LNCaP clone FGC (cell line): ENCODE measurements at regions not wholly inside any gene's neighbourhood (a gene's known extent, or its start where the extent isn't known, plus 50 kb on each side); places are given as distances from the start of the nearest gene placed in this dataset.
A peak's percentile ranks its signal among the peaks of the same experiment; 100 is the strongest.

Experiments
- DNase-seq: peaks from one replicate; pipeline ENCODE4 v3.0.0-alpha.2; 2011; ENCODE audit warnings: low read depth
- H3K4me3 ChIP-seq: 2 replicates; pipeline ENCODE4 v1.5.1; 2011; ENCODE audit warnings: mild to moderate bottlenecking, low read depth, low read length, control low read depth
- TF ChIP-seq, protein P1 (sequence below): IDR thresholded peaks from 2 replicates; pipeline ENCODE4 v1.5.1; 2012; ENCODE audit warnings: mild to moderate bottlenecking; ENCODE audit not compliant: control insufficient read depth, insufficient read depth; ENCODE audit errors: extremely low read depth

DNA sequence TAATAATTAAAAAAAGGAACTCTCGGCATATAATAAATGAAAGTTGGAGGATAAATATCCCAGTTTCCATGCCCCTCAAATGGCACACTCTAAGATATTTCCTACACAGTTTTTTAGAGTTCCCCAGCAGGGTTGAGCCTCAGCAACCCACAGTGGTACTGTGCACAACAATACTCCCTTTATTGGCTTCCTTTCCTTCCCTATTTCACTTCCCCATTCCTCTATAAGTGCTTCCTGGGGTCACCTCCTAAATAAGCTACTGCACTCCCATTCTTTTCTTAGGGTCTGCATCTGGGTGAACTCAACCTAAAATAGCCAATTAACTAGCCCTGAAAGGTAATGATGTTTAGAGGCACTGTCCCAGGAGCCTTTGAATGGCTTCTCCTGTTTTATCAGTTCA is 76.4 kb upstream of the NHS start:
- no peak for DNase-seq
- TF ChIP-seq, protein P1, sequence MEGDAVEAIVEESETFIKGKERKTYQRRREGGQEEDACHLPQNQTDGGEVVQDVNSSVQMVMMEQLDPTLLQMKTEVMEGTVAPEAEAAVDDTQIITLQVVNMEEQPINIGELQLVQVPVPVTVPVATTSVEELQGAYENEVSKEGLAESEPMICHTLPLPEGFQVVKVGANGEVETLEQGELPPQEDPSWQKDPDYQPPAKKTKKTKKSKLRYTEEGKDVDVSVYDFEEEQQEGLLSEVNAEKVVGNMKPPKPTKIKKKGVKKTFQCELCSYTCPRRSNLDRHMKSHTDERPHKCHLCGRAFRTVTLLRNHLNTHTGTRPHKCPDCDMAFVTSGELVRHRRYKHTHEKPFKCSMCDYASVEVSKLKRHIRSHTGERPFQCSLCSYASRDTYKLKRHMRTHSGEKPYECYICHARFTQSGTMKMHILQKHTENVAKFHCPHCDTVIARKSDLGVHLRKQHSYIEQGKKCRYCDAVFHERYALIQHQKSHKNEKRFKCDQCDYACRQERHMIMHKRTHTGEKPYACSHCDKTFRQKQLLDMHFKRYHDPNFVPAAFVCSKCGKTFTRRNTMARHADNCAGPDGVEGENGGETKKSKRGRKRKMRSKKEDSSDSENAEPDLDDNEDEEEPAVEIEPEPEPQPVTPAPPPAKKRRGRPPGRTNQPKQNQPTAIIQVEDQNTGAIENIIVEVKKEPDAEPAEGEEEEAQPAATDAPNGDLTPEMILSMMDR, result no peak
- H3K4me3 ChIP-seq, result no peak overlapping the region

DNA sequence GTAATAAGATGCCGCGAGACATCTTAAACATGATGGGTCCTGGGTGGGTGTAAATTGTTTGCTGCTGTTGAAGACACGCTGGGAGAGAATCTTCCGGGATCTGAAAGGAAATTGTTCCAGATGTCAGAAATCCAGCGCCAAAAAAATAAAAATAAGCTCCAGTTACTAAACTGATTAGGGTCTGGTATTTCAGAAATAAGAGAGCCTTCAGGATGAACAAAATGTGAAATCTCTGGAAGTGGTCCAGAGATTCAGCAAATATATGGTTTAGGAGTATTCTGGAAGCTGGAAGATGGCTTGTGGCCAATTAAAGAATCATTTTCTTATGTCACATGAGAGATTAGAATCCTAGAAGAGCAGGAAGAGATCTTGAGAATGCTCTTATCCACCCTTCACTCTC is 75.8 kb upstream of the NHS start:
- TF ChIP-seq, protein P1, result no peak
- no peak for DNase-seq
- H3K4me3 ChIP-seq, result no peak overlapping the region

DNA sequence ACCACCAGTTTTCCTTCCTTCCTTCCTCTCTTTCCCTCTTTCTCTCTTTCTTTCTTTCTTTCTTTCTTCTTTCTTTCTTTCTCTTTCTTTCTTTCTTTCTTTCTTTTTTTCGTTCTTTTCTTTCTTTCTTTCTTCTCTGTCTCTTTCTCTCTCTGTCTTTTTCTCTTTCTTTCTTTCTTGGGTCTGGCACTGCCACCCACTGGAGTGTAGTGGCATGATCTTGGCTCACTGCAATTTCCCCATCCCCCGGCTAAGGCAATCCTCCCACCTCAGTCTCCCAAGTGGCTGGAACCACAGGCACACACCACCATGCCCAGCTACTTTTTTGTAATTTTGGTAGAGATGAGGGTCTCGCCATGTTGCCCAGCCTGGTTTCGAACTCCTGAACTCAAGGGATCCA is 51.6 kb upstream of the NHS start:
- no peak overlapping the region for H3K4me3 ChIP-seq
- no peak for DNase-seq
- TF ChIP-seq, protein P1, result peak; percentile 31
